GM12872 (cell line): ENCODE measurements at regions not wholly inside any gene's neighbourhood (a gene's known extent, or its start where the extent isn't known, plus 50 kb on each side); places are given as distances from the start of the nearest gene placed in this dataset.

ENCODE experiments used
- TF ChIP-seq, protein P1 (sequence below): IDR thresholded peaks from 3 replicates; pipeline ENCODE4 v1.5.1; 2011; ENCODE audit warnings: low read depth, mild to moderate bottlenecking, low read length, moderate library complexity; ENCODE audit not compliant: insufficient read depth

GRCh38 chr5:131107128-131107527 lies 57.9 kb downstream of the HINT1 start:
- TF ChIP-seq, protein P1, sequence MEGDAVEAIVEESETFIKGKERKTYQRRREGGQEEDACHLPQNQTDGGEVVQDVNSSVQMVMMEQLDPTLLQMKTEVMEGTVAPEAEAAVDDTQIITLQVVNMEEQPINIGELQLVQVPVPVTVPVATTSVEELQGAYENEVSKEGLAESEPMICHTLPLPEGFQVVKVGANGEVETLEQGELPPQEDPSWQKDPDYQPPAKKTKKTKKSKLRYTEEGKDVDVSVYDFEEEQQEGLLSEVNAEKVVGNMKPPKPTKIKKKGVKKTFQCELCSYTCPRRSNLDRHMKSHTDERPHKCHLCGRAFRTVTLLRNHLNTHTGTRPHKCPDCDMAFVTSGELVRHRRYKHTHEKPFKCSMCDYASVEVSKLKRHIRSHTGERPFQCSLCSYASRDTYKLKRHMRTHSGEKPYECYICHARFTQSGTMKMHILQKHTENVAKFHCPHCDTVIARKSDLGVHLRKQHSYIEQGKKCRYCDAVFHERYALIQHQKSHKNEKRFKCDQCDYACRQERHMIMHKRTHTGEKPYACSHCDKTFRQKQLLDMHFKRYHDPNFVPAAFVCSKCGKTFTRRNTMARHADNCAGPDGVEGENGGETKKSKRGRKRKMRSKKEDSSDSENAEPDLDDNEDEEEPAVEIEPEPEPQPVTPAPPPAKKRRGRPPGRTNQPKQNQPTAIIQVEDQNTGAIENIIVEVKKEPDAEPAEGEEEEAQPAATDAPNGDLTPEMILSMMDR = no peak

- TF ChIP-seq, protein P1 = no peak
Observed at GRCh38 chr5:131104169-131104808, 60.8 kb downstream of the HINT1 start.

DNA sequence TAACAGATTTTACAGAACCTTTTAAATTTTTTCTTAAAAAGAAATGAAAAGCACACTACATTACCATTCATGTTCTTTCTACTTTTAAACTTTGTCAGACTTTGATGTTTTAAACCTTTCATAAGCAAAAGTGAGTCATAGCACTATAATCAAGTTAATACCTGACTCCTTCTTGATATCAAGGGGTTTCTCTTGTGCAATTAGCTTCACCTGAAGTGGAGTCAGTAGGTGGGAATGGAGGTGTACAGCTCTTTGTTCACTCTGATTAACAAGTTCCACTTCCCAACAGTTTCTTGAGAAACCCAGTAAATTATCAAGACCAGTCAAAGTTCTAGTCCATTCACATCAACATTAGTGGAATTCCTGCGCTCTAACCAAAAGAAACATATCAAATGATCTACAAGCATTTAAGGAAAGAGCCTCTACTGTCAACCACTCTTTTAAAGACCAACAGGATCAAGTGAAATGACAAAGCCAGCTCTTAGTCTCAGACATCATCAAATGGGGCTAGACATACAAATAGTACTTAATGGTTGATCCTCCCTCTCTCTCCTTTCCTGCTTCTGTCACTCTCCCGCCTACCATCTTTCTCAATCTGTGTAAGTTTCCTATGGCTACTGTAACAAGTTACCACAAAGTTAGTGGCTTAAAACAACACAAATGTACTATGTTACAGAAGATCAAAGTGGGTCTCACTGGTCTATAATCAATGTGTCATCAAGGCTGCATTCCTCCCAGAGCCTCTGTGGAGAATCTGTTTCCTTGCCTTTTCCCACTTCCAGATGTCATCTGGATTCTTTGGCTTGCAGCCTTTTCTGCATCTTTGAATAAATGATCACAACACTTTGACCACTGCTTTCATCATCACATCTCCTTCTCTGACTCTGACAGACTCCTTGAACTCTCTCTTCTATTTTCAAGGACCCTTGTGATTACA lies 68.0 kb downstream of the HINT1 start:
- TF ChIP-seq, protein P1 = no peak

DNA sequence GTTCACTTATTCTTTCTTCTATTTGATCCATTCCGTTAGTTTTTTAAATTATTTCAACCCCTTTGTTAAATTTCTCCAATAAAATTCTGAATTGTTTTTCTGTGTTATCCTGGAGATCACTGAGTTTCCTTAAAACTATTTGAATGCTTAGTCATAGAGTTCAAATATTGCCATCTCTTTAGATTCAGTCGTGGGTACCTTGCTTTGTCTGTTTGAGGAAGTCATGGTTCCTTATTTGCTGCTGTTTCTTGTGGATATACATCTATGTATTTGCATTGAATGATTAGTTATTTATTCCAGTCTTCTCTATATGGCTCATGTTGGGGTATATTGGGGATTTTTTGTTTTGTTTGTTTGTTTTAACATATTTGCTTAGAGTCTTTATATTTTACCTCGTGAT lies 80.6 kb downstream of the HINT1 start:
- TF ChIP-seq, protein P1 = no peak

DNA sequence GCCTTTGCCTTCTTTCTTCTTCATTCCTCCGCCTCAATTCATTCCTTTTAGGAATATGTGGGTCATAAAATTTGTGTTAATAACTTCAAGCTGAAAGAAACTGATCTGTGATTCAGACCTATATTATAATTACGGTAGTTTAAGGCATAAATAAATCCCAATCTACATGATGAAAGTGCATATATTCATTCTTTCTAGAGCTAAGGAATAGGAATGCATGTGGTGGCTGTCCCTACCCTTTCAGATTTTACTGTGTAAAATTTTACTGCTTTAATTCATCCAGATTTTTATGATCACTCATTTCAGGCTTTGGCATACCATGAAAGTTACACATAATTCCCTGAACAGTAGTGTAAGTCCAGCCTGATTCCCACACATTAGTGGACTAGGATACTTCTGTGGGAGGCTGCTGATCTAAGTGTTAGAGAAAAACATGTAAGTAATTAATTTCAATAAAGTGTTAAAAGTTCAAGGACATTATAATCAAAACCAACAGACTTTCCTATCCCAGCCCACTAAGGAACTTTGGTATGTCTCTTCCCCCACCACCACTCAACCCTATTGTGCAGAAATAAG lies 83.1 kb downstream of the HINT1 start:
- TF ChIP-seq, protein P1 = no peak

DNA sequence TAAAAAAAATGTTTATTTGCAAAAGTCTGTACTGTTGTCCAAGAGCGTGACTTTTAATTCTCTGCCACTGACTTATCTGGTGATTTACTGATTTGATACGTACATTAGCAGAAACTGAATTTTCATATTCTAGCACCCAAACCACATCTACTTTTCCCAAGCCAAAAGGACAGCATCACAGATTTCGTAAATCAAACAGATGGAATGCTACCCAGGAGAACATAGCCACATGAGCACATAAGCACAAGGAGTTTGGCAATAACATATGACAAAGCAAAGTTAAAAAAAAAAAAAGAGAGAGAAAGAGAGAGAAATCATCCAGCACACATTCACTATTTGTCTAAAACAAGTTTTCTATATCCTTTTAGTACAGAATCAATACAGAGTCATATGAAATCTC lies 83.7 kb downstream of the HINT1 start:
- TF ChIP-seq, protein P1 = no peak

DNA sequence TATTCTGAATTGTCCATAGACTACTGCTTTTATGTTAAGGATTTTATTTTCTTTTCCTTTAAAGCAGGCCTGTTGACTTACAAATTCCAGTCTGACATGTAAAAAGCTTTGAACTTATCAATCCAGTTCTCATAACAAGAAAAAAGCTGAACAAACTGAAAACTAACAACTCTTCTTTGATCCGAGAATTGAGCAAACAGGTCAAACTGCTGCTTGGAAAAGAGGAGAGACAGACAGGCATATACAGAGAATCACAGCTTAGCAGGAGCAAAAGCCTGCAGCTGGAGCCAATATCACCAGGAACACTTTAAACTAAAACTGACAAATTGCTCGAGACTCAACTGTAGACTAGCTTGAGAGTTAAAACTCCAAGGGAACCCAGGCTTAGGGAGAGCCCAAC lies 85.8 kb downstream of the HINT1 start:
- TF ChIP-seq, protein P1 = no peak
